HCT116 (cell line): ENCODE measurements at regions not wholly inside any gene's neighbourhood (a gene's known extent, or its start where the extent isn't known, plus 50 kb on each side); places are given as distances from the start of the nearest gene placed in this dataset.

Experiments used
- ATAC-seq: fragments of 200-7000 bp; cut with Tn5 transposase; 2 replicates; pipeline ENCODE4 v1.9.1; 2020; ENCODE audit warnings: mild to moderate bottlenecking, moderate library complexity
- BruUV-seq: library from RNA; stranded (reverse); fragments of 400-500 nt; replicated peaks from 2 replicates; lab custom pipeline; 2021; lab: Mats Ljungman, UMichigan
- CTCF ChIA-PET: fragments of 300-600 bp; sonication (Branson Sonifier 250); formaldehyde crosslinking; loops from one replicate; lab custom pipeline; 2021; ENCODE audit warnings: antibody characterized with exemption; lab: Charles Lee
- POLR2A ChIA-PET: fragments of 300-600, 350-600 bp; sonication (Branson Sonifier 250); formaldehyde crosslinking; loops from one replicate; lab custom pipeline; 2021; ENCODE audit warnings: antibody characterized with exemption; lab: Charles Lee
- RAD21 ChIA-PET, 2 experiments: fragments of 300-600 bp; sonication (Branson Sonifier 250); formaldehyde crosslinking; loops; one replicate each; lab custom pipeline; 2023; ENCODE audit warnings: low total read pairs in 2 of 2; ENCODE audit not compliant: uncharacterized antibody in 2 of 2, unreplicated experiment in 2 of 2, low non-redundant PET in 1 of 2; lab: Charles Lee
- DNase-seq: peaks from one replicate; pipeline ENCODE4 v3.0.0-alpha.2; 2010; ENCODE audit warnings: low read depth, low spot score
- H2AFZ ChIP-seq: fragments of 200-600 bp; shearing (Covaris generic), sonication (generic); 2 replicates; pipeline ENCODE4 v1.6.1; 2017; ENCODE audit warnings: low read depth, mixed run types, mixed read lengths, antibody characterized with exemption, low read length; ENCODE audit not compliant: poor library complexity, severe bottlenecking
- H3K27ac ChIP-seq: 2 replicates; pipeline ENCODE4 v1.5.1; 2012; ENCODE audit warnings: low read depth, low read length
- H3K27me3 ChIP-seq: fragments of 200-600 bp; sonication (generic); 2 replicates; pipeline ENCODE4 v1.6.1; 2016; ENCODE audit warnings: mixed run types, low read length, mixed read lengths; ENCODE audit not compliant: insufficient read depth
- H3K36me3 ChIP-seq, 2 experiments: fragments of 200-500 bp in 1 of 2; fragments of 200-600 bp in 1 of 2; sonication (Bioruptor generic) in 1 of 2; sonication (generic) in 1 of 2; 2 replicates each; pipeline versions ENCODE4 v1.5.1 to v1.6.1; 2014 to 2016; ENCODE audit warnings: low read length in 2 of 2, inconsistent platforms in 1 of 2, mixed read lengths in 1 of 2, mixed run types in 1 of 2; ENCODE audit not compliant: insufficient read depth in 2 of 2, control insufficient read depth in 1 of 2
- H3K4me1 ChIP-seq, 2 experiments: fragments of 200-600 bp in 1 of 2; sonication (generic) in 1 of 2; 2 replicates each; pipeline versions ENCODE4 v1.5.1 to v1.6.1; 2012 to 2017; ENCODE audit warnings: low read length in 2 of 2, inconsistent platforms in 1 of 2, mild to moderate bottlenecking in 1 of 2, mixed read lengths in 1 of 2, mixed run types in 1 of 2, moderate library complexity in 1 of 2; ENCODE audit not compliant: insufficient read depth in 2 of 2, control insufficient read depth in 1 of 2
- H3K4me2 ChIP-seq: fragments of 200-600 bp; sonication (generic); 2 replicates; pipeline ENCODE4 v1.6.1; 2017; ENCODE audit warnings: mixed run types, low read length, mixed read lengths
- H3K4me3 ChIP-seq, 2 experiments: fragments of 200-600 bp in 1 of 2; sonication (generic) in 1 of 2; replicated peaks in 1 of 2; 2 replicates each; pipeline ENCODE4 v1.5.1; 2011 to 2016; ENCODE audit warnings: low read length in 2 of 2, control low read depth in 1 of 2, low read depth in 1 of 2, mild to moderate bottlenecking in 1 of 2, mixed read lengths in 1 of 2, mixed run types in 1 of 2
- H3K79me2 ChIP-seq: fragments of 200-600 bp; sonication (generic); 2 replicates; pipeline ENCODE4 v1.6.1; 2017; ENCODE audit warnings: mild to moderate bottlenecking, mixed run types, low read length, moderate library complexity, mixed read lengths; ENCODE audit not compliant: insufficient read depth
- H3K9ac ChIP-seq: fragments of 200-600 bp; sonication (generic); 2 replicates; pipeline ENCODE4 v1.6.1; 2016; ENCODE audit warnings: low read length, mixed read lengths
- H3K9me2 ChIP-seq: fragments of 200-600 bp; sonication (generic), shearing (Covaris generic); 2 replicates; pipeline ENCODE4 v1.6.1; 2017; ENCODE audit warnings: mixed run types, mild to moderate bottlenecking, moderate library complexity; ENCODE audit not compliant: insufficient read depth
- H3K9me3 ChIP-seq, 2 experiments: fragments of 200-500 bp in 1 of 2; fragments of 200-600 bp in 1 of 2; sonication (Bioruptor generic) in 1 of 2; sonication (generic) in 1 of 2; 2 replicates each; pipeline ENCODE4 v1.6.1; 2014 to 2017; ENCODE audit warnings: low read length in 2 of 2, mixed read lengths in 2 of 2, inconsistent platforms in 1 of 2, low read depth in 1 of 2, mild to moderate bottlenecking in 1 of 2, mixed run types in 1 of 2, moderate library complexity in 1 of 2; ENCODE audit not compliant: control insufficient read depth in 1 of 2, insufficient read depth in 1 of 2
- H4K20me1 ChIP-seq: fragments of 200-600 bp; sonication (generic), shearing (Covaris generic); 2 replicates; pipeline ENCODE4 v1.6.1; 2017; ENCODE audit warnings: mixed run types, mild to moderate bottlenecking, moderate library complexity; ENCODE audit not compliant: insufficient read depth
- ATF3 ChIP-seq: IDR thresholded peaks from 2 replicates; pipeline ENCODE4 v1.6.1; 2012
- CEBPB ChIP-seq: IDR thresholded peaks from 2 replicates; pipeline ENCODE4 v1.6.1; 2012; ENCODE audit warnings: low read depth
- CTCF ChIP-seq, 3 experiments: fragments of 200-600 bp in 1 of 3; sonication (generic) in 1 of 3; IDR thresholded peaks in 2 of 3; conservative IDR thresholded peaks in 1 of 3; 2 replicates each; pipeline ENCODE4 v1.5.1; 2012 to 2017; ENCODE audit warnings: low read depth in 2 of 3, low read length in 2 of 3, antibody characterized with exemption in 1 of 3, borderline replicate concordance in 1 of 3, control low read depth in 1 of 3, mild to moderate bottlenecking in 1 of 3, mixed read lengths in 1 of 3, mixed run types in 1 of 3, moderate library complexity in 1 of 3; ENCODE audit not compliant: insufficient read depth in 1 of 3
- EGR1 ChIP-seq: IDR thresholded peaks from 2 replicates; pipeline ENCODE4 v1.6.1; 2012; ENCODE audit warnings: low read depth
- FOSL1 ChIP-seq: IDR thresholded peaks from 2 replicates; pipeline ENCODE4 v1.6.1; 2012; ENCODE audit warnings: low read depth
- POLR2AphosphoS5 ChIP-seq: IDR thresholded peaks from 2 replicates; pipeline ENCODE4 v1.6.1; 2011; ENCODE audit warnings: mild to moderate bottlenecking, low read depth, low read length, moderate library complexity
- RAD21 ChIP-seq: IDR thresholded peaks from 2 replicates; pipeline ENCODE4 v1.6.1; 2012; ENCODE audit warnings: low read depth, mild to moderate bottlenecking
- SP1 ChIP-seq: IDR thresholded peaks from 2 replicates; pipeline ENCODE4 v1.6.1; 2012; ENCODE audit warnings: low read depth
- SRF ChIP-seq: IDR thresholded peaks from 2 replicates; pipeline ENCODE4 v1.6.1; 2012; ENCODE audit warnings: low read depth
- TCF7L2 ChIP-seq: IDR thresholded peaks from 2 replicates; pipeline ENCODE4 v1.7.0; 2011; ENCODE audit warnings: borderline replicate concordance, inconsistent platforms; ENCODE audit not compliant: insufficient read depth, insufficient read length; ENCODE audit errors: extremely low read depth
- ZFX ChIP-seq: fragments of 450-650 bp; IDR thresholded peaks from 2 replicates; pipeline ENCODE4 v1.6.1; 2017
- ZNF274 ChIP-seq: fragments of 200-500 bp; sonication (Bioruptor generic); IDR thresholded peaks from 2 replicates; pipeline ENCODE4 v1.6.1; 2014; ENCODE audit warnings: mild to moderate bottlenecking, low read depth, low read length, inconsistent platforms
- intact Hi-C: fragments of 100-400 bp; cut with micrococcal nuclease; formaldehyde crosslinking; loops from 2 replicates; pipeline ENCODE4 v1.10.0; 2022

- Histone ChIP-seq H4K20me1 (no peaks in the 10 kb centered on the region), H3K27me3 (no peaks in the 10 kb centered on the region), H3K9me3 (no peaks in the 10 kb centered on the region), H3K4me2 (no peak overlapping the region), H3K9ac (no peak overlapping the region), H3K9me2 (no peaks in the 10 kb centered on the region), H3K36me3 (no peaks in the 10 kb centered on the region), H3K27ac (no peak overlapping the region), H3K79me2 (no peaks in the 10 kb centered on the region), H2AFZ (no peak overlapping the region), H3K4me1 (no peaks in the 10 kb centered on the region)
- ChIA-PET RAD21 (no interaction called here), POLR2A (no interaction called here), CTCF (no interaction called here)
- no TSS peak for BruUV-seq
- intact Hi-C loops, result no loop called here
- DNase-seq, result no peak
- ATAC-seq, result no peak
- TF ChIP-seq ZNF274 (no peak), CTCF (IDR thresholded peaks at IDR 0.05 in 2 of 3, conservative IDR thresholded peaks at IDR 0.05 in 1 of 3; ENCODE audit: borderline replicate concordance in 1 of 3, insufficient read depth in 1 of 3, low read depth in 2 of 3, low read length in 2 of 3) (no peak), FOSL1 (no peak), RAD21 (no peak), SRF (no peak), CEBPB (no peak)
- TF ChIP-seq, all 23 proteins: peak for 0
- no peak overlapping the region for H3K4me3 ChIP-seq
Observed at GRCh38 chr16:54582631-54583250, 296.2 kb upstream of the IRX3 start.

GRCh38 chr16:54579106-54579728 lies 292.6 kb upstream of the IRX3 start:
- POLR2A ChIA-PET, result no interaction called here
- no TSS peak for BruUV-seq
- TF ChIP-seq EGR1, result no peak
- no peak for TF ChIP-seq SP1
- no peak for TF ChIP-seq ZFX
- TF ChIP-seq ATF3, result no peak
- TF ChIP-seq TCF7L2, result no peak
- TF ChIP-seq POLR2AphosphoS5, result no peak
- TF ChIP-seq, all 23 proteins: peak for 0
- no peak overlapping the region for H3K4me3 ChIP-seq
- H3K9me3 ChIP-seq, result no peaks in the 10 kb centered on the region
- H3K27me3 ChIP-seq, result peaks cover 18% of the 10 kb centered on the region; the same call in 1 of the 2 replicates
- intact Hi-C loops, result no loop called here
- H3K4me2 ChIP-seq, result no peak overlapping the region
- no peaks in the 10 kb centered on the region for H3K36me3 ChIP-seq
- no peaks in the 10 kb centered on the region for H3K79me2 ChIP-seq
- DNase-seq, result no peak
- no peak overlapping the region for H3K9ac ChIP-seq
- no peak for ATAC-seq
- RAD21 ChIA-PET, result no interaction called here
- CTCF ChIA-PET, result no interaction called here
- H3K27ac ChIP-seq, result no peak overlapping the region
- no peak overlapping the region for H2AFZ ChIP-seq
- H3K4me1 ChIP-seq, result no peaks in the 10 kb centered on the region
- H4K20me1 ChIP-seq, result no peaks in the 10 kb centered on the region
- no peaks in the 10 kb centered on the region for H3K9me2 ChIP-seq
